MCF 10A (cell line): ENCODE measurements at regions not wholly inside any gene's neighbourhood (a gene's known extent, or its start where the extent isn't known, plus 50 kb on each side); places are given as distances from the start of the nearest gene placed in this dataset.
"Not testable (repeated sequence)": the region's sequence is repeated elsewhere in the genome, so short reads cannot be mapped to it uniquely, and the experiment has no call there.

Experiments used
- BruUV-seq: library from RNA; stranded (reverse); fragments of 400-500 nt; replicated peaks from 2 replicates; lab custom pipeline; 2021; lab: Mats Ljungman, UMichigan
- CTCF ChIA-PET: fragments of 300-600 bp; sonication (Branson Sonifier 250); formaldehyde crosslinking; extraction: SDS; loops from one replicate; lab custom pipeline; 2021; ENCODE audit warnings: antibody characterized with exemption, inconsistent platforms; lab: Yijun Ruan, JAX
- POLR2A ChIA-PET: fragments of 300-600, 350-650 bp; sonication (Branson Sonifier 250); formaldehyde crosslinking; extraction: SDS; loops from one replicate; lab custom pipeline; 2020; ENCODE audit warnings: antibody characterized with exemption, inconsistent platforms; lab: Yijun Ruan, JAX
- DNase-seq: peaks from one replicate; pipeline ENCODE4 v3.0.0-alpha.2; 2018; ENCODE audit not compliant: unreplicated experiment
- H3K27ac Mint-ChIP-seq: one replicate; pipeline ENCODE4 v1.8.0; 2022; ENCODE audit warnings: mild to moderate bottlenecking, low read depth, mixed read lengths; ENCODE audit not compliant: unreplicated experiment
- H3K27me3 Mint-ChIP-seq: one replicate; pipeline ENCODE4 v1.8.0; 2022; ENCODE audit warnings: mixed read lengths; ENCODE audit not compliant: insufficient read depth, unreplicated experiment
- H3K36me3 Mint-ChIP-seq: one replicate; pipeline ENCODE4 v1.8.0; 2022; ENCODE audit warnings: mild to moderate bottlenecking, moderate library complexity, mixed read lengths; ENCODE audit not compliant: insufficient read depth, unreplicated experiment
- H3K4me1 Mint-ChIP-seq: one replicate; pipeline ENCODE4 v1.8.0; 2022; ENCODE audit warnings: mixed read lengths; ENCODE audit not compliant: insufficient read depth, unreplicated experiment
- H3K4me3 Mint-ChIP-seq: one replicate; pipeline ENCODE4 v1.8.0; 2022; ENCODE audit warnings: mild to moderate bottlenecking, moderate library complexity, mixed read lengths; ENCODE audit not compliant: unreplicated experiment
- H3K9me3 Mint-ChIP-seq: one replicate; pipeline ENCODE4 v1.8.0; 2022; ENCODE audit warnings: mixed read lengths; ENCODE audit not compliant: unreplicated experiment
- CTCF ChIP-seq: fragments of 200-600 bp; IDR thresholded peaks from one replicate; pipeline ENCODE4 v1.8.0; 2022; ENCODE audit warnings: antibody characterized with exemption, mild to moderate bottlenecking; ENCODE audit not compliant: unreplicated experiment
- intact Hi-C: fragments of 100-400 bp; cut with micrococcal nuclease; formaldehyde crosslinking; loops from 2 replicates; pipeline ENCODE4 v1.14.1; 2022

GRCh38 chr4:30208731-30209435 is 511.3 kb upstream of the PCDH7 start:
- POLR2A ChIA-PET: interaction anchor here (0.7 kb wide), 1 partner anchor 14 kb away, joined by 3 read pairs; no protein-coding TSS in a partner anchor

GRCh38 chr4:30215973-30216372 is 504.2 kb upstream of the PCDH7 start:
- H3K27ac Mint-ChIP-seq, CTCF ChIA-PET, intact Hi-C loops, BruUV-seq, H3K4me3 Mint-ChIP-seq, H3K4me1 Mint-ChIP-seq, DNase-seq, POLR2A ChIA-PET, H3K27me3 Mint-ChIP-seq, H3K36me3 Mint-ChIP-seq: not testable (repeated sequence)
- H3K9me3 Mint-ChIP-seq: peaks cover 34% of the 10 kb centered on the region

More at GRCh38 chr4:30208731-30209435, 511.3 kb upstream of the PCDH7 start:
- BruUV-seq: no TSS peak
- no peaks in the 10 kb centered on the region for H3K36me3 Mint-ChIP-seq
- intact Hi-C loops: loop anchor here (5.0 kb wide), 1 partner anchor 112 kb away; no protein-coding TSS in a partner anchor
- peaks cover under 1% of the 10 kb centered on the region for H3K9me3 Mint-ChIP-seq
- H3K4me1 Mint-ChIP-seq: peaks cover 18% of the 10 kb centered on the region
- TF ChIP-seq CTCF: no peak
- H3K4me3 Mint-ChIP-seq: no peak overlapping the region
- CTCF ChIA-PET: interaction anchor here (0.7 to 0.8 kb wide), 2 partner anchors 19 to 48 kb away, joined by 3 read pairs; no protein-coding TSS in a partner anchor
- DNase-seq: peak; percentile 85
- H3K27me3 Mint-ChIP-seq: no peaks in the 10 kb centered on the region
- peak overlapping the region; percentile 80 for H3K27ac Mint-ChIP-seq

- Mint-ChIP-seq H3K27ac (no peak overlapping the region), H3K27me3 (no peaks in the 10 kb centered on the region), H3K36me3 (no peaks in the 10 kb centered on the region), H3K9me3 (peaks cover 16% of the 10 kb centered on the region), H3K4me1 (peaks cover 6% of the 10 kb centered on the region), H3K4me3 (no peak overlapping the region)
- BruUV-seq: no TSS peak
- CTCF ChIA-PET: interaction anchor here (0.6 to 1.3 kb wide), 2 partner anchors 11 to 1810 kb away, joined by 3 to 4 read pairs; no protein-coding TSS in a partner anchor
- no peak for TF ChIP-seq CTCF
- POLR2A ChIA-PET: no interaction called here
- no peak for DNase-seq
- intact Hi-C loops: no loop called here
Measured at GRCh38 chr4:30245140-30245539, 475.0 kb upstream of the PCDH7 start.

- H3K36me3 Mint-ChIP-seq: no peaks in the 10 kb centered on the region
- H3K4me3 Mint-ChIP-seq: peak overlapping the region; percentile 33
- ChIA-PET POLR2A (interaction anchor here (0.6 to 1.7 kb wide), 7 partner anchors 9 to 271 kb away, joined by 3 read pairs; no protein-coding TSS in a partner anchor), CTCF (interaction anchor here (0.8 to 1.2 kb wide), 6 partner anchors 12 to 329 kb away, joined by 3 to 4 read pairs (median 3); no protein-coding TSS in a partner anchor)
- DNase-seq: peak; percentile 75
- BruUV-seq: no TSS peak
- peak overlapping the region; percentile 57 for H3K27ac Mint-ChIP-seq
- intact Hi-C loops: no loop called here
- peaks cover 5% of the 10 kb centered on the region for H3K9me3 Mint-ChIP-seq
- no peaks in the 10 kb centered on the region for H3K27me3 Mint-ChIP-seq
- no peak for TF ChIP-seq CTCF
- peaks cover 16% of the 10 kb centered on the region for H3K4me1 Mint-ChIP-seq
Measured at GRCh38 chr4:30256116-30256832, 463.9 kb upstream of the PCDH7 start.
